GM12891 (cell line): ENCODE measurements at regions not wholly inside any gene's neighbourhood (a gene's known extent, or its start where the extent isn't known, plus 50 kb on each side); places are given as distances from the start of the nearest gene placed in this dataset.

Source experiments
- POLR2A ChIP-seq: IDR thresholded peaks from 2 replicates; pipeline ENCODE4 v1.6.1; 2011; ENCODE audit warnings: low read depth, low read length, control low read depth
- POLR2AphosphoS5 ChIP-seq: IDR thresholded peaks from 2 replicates; pipeline ENCODE4 v1.6.1; 2011; ENCODE audit warnings: low read depth, low read length, control low read depth
- TAF1 ChIP-seq: IDR thresholded peaks from 2 replicates; pipeline ENCODE4 v1.6.1; 2011; ENCODE audit warnings: low read depth, low read length, control low read depth

GRCh38 chr2:147398301-147398700 is 446.5 kb upstream of the ACVR2A start:
- TF ChIP-seq POLR2A (no peak), TAF1 (no peak), POLR2AphosphoS5 (no peak)
